8988T (cell line): ENCODE measurements at regions not wholly inside any gene's neighbourhood (a gene's known extent, or its start where the extent isn't known, plus 50 kb on each side); places are given as distances from the start of the nearest gene placed in this dataset.

ENCODE experiments used
- DNase-seq: peaks from one replicate; pipeline ENCODE4 v3.0.0; 2011

DNA sequence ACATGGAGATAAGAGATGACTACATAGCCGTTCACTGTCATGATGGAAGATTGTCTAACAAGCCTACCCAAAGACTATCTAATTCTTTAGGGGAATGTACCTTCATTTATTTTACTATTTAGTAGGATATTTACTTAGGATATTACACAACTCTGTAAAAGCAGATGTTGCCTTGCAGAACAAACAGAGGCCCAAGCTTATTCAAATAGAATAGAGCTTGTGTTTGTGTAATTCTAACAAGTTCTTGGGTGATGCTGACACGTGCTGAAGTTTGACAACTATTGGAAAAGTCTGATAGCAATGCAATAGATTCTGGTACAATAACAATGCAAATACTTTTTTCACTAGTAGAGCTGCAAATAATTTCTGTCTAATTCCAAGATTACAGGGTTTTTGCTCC is 447.6 kb downstream of the TOX3 start:
- no peak for DNase-seq

DNA sequence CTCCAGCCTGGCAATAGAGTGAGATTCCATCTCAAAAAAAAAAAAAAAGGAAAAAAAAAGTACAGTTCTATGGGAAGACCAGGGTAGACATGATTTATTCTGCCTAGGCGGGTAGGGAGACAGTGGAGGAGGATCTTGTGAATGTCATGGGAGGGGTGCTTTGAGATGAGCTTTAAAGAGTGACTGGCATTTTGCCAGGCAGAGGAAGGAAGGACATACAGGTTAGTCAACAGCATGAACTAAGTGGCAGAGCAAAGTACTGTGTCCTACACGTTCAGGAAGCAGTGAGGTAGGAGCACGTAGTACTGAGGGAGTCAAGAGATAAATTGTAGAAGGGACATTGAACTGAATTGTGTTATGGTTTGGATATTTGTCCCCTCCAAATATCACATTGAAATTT is 451.5 kb downstream of the TOX3 start:
- DNase-seq, result no peak

DNA sequence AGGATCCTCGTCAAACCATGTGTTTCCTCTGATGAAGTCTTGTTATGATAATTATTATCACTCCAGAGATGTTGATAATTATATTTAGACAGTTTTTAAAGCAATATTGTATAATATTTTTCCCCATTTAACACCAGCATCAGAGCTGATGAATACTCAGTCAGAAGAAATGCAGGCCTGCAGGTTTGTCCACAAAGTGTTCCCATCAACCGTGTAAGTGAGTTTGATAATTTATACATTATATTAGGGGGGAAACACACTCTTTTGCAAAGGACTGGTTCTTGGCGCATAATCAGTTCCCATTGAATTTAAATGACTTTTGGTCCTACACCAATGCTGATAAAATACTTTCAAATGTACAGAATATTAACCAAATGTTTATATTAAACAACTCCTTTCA is 454.8 kb downstream of the TOX3 start:
- DNase-seq, result no peak

- no peak for DNase-seq
Measured at GRCh38 chr16:52090080-52090479, 456.9 kb downstream of the TOX3 start.

DNA sequence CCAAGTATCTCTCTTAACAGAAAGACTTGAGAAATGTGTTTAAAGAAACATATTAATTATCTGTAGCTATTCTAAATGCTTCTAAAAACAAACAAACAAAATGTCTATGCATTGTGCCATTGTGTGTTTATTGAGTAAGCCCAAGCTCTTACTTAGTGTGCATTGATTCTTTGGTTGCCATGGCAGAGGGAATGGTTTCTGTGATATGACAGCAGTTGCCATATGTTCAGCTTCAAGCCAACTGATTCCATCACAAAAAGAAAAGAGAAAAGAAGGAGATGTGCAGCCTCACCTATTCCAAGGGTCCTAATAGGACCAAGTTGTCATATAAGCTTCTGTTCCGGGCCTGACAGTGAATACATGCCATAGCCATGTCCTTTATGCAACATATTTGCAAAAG is 457.5 kb downstream of the TOX3 start:
- no peak for DNase-seq

GRCh38 chr16:52086901-52087300 is 460.0 kb downstream of the TOX3 start:
- no peak for DNase-seq

DNA sequence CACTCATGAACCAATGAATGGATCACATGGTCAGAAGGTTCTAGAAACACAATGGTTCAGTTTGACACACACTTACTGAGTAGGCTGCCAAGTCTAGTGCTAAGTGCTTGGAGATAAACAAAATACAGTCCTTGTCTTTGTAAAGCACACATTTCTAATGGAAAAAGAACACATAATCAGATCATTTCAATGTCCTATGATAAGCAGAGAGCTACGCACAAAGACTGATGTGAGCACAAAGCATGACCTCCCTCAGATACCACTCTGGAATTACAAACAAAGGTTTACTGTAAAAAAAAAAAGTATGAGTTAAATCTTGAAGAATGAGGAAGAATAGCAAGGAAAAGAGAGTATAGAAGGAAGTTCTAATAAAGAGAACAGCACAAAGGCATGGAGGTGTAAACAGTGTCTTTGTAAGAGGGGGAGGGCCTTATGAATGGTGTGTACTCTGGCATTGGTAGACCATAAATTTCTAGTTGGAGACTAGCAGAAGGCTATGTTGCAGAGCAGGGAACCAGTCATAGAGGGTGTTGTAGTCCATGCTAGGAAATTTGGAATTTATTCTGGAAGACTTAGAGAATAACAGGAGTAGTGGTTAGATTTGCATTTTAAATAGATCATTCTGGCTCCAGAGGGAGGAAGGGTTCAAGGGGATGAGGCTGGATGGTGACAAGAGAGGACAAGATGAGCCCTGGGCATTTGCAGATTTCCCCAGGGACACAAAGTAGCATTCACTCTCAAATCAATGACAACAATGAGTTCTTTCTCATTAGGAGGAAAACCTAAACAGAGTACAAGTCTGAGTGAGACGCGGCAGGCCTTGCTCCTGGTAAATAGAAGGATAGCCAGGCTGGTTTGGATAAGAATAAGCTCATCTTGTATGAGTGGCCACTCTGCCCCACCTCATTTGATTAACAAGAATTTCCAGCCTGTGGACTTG is 468.0 kb downstream of the TOX3 start:
- no peak for DNase-seq

DNA sequence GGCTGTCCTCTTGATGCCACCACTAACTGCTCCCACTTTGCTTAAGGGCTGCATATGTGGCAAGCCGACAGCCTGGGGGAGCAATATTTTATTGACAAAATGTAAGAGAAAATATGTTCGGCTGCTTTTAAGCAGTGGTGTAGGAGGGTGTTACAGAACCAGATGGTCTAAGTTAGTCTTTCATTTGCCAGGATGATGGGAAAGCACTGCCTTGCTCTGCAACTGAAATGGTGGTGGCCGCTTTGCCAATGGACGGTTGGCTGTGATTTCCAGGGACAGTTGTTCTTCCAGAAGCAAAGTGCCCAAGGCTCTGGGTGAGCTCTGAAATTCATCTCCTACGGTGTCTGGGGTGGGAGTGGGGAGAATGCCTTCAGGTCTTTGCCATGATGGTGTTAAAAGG is 469.3 kb downstream of the TOX3 start:
- DNase-seq, result no peak

DNA sequence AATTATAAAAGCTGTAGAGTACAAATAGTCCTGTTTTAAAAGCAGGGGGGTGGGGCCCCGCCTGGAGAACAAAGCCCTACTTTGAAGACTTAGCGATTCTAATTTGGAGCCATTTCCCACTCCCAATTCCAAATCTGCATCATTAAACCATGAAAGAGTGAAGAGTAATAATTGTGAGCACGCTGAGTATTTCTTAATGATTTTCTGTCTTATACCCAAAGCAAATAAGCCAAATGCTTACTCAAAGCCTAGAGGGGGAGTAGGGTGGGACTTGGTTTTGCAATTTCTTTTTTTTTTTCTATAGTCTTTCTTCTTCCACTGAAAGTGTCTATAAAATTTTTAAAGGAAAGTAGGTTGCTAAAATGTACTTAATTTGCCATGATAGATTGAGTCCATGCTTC is 470.1 kb downstream of the TOX3 start:
- no peak for DNase-seq

- DNase-seq, result no peak
Measured at GRCh38 chr16:52076332-52076731, 470.6 kb downstream of the TOX3 start.

DNA sequence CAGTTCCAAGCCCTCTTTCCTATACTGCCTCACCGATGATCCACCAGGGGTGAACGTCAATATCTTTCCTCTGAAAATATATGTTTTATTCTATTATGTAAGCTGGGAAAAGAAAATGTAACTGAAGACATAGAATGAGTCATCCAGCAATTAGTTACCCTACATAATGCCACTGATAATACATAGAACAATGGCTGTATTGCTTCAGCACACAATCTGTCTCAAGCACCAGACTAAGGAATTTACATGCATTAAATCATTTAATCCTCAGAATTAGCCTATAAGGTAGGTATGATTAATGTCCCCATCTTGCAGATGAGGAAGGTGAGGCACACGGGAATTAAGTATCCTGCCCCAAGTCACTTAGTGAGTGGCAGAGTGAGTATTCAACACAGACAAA is 472.8 kb downstream of the TOX3 start:
- no peak for DNase-seq

- DNase-seq, result no peak
Measured at GRCh38 chr16:52073024-52073423, 473.9 kb downstream of the TOX3 start.

- no peak for DNase-seq
Measured at GRCh38 chr16:52071101-52071500, 475.8 kb downstream of the TOX3 start.

- no peak for DNase-seq
Measured at GRCh38 chr16:52070341-52071057, 476.4 kb downstream of the TOX3 start.

DNA sequence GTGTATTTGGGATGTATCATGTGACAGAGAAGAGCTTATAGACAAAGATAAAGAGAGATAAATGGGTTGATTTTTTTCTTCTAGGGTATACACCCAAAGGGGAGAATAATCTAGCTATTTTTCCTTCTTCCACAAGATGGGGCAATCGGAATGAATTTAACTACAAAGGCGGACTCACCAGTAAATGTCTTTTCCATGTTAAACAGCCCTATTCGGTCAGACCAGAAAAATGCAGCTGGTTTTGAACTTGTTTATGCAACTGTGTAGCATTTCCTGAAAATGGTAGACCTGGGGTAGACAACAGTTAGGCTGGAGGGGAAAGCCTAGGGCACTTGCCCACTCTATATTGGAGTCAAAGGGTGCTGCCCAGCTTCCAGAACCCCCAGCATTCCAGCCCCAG is 477.1 kb downstream of the TOX3 start:
- no peak for DNase-seq

DNA sequence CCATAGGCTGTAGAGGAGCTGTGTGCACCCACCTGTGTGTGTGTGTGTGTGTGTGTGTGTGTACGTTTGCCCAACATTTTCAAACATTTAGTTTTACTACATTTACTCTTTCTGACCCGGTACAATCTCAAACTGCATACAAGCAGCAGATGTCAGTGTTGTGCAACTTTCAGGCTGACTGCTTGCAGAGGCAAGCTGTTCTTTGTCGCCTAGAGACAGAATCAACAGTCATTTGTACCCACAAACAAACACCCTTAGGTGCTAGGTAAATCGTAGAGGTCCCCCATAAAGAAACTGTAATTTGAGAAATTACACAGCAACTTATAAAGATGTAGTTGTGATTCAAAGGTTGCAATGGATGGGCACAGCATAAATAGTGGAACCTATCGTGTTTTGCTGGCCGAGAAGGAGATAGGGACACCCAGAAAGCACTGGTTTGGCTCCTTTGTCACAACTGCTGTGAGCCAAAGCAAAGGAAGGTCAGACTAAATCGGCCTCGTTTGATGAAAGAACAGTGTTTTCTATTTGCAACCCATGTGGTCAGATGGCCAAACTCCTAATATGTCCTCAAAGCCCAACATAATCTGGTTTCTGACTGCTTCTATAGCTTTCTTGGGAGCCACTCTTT is 478.4 kb downstream of the TOX3 start:
- no peak for DNase-seq

- DNase-seq, result no peak
Measured at GRCh38 chr16:52066962-52067361, 480.0 kb downstream of the TOX3 start.

GRCh38 chr16:52056259-52056658 is 490.7 kb downstream of the TOX3 start:
- DNase-seq, result no peak

DNA sequence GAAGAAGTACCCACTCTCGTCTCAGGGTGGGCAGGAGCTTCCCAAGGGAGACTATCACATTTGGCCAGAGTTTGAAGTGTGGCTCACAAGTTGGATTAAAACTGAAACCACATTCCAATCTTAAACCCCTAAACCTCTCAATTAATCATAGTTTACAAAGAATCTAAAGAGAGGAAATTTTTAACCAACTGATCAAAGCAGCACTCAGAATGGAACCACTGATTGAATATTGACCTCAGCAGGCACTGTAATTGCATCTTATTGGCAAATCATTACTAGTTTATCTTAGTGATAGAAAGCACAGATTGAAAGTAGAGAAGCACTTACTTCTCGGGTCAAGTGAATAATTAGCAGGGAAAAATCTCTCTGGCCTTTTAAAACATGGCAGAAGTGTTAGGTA is 491.6 kb downstream of the TOX3 start:
- no peak for DNase-seq

DNA sequence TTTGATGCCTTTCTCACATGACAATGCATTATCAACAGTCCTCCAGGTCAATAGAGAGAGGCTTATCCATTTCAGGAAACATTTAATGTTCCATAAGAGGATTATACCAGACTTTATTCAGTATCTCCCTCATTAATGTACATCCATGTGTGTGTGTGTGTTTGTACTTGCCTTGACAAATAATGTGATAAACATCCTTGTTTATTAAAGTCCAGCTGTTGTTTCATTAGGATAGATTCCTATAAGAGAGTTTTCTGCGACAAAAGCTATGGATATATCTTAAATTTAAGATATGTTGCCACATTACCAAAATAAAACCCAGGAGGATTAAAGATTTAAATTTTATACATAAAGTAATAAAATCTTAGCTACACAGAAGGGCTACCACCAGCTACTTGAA is 492.6 kb downstream of the TOX3 start:
- no peak for DNase-seq

GRCh38 chr16:52052818-52053217 is 494.1 kb downstream of the TOX3 start:
- no peak for DNase-seq

DNA sequence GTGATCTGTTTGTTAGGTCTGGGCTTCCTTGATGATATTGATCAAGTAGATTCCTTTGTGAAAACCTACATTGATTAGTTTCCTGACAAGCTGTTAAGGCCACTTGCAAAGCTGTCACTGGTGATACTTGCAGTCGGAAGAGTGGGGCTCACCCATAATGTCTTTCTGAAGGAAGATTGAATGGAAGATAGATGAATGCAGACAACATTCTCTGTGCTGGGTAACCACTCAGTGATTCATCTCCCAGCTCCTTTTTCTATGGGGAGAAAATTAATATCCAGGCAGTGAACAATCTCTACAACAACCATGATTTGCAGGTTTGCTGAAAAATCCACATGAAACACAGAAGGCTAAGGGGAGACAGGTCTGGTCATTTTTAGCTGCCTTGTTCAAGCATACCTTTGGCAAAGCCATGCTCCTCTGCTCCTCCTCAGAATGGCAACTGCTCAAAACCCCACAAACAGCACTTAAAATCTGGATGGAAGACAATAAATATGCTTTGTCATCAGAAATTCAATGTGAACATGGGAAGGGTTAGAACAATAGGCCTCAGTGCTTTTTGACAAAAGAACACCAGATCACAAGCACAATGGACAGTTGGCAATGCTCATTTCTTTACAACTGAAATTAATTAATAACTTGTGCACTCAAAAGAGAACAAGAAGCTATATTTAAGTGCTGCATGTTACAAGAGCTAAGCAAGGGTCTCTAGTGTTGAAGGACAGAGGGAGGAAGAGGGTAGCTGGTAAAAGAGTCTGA is 495.4 kb downstream of the TOX3 start:
- DNase-seq, result no peak

DNA sequence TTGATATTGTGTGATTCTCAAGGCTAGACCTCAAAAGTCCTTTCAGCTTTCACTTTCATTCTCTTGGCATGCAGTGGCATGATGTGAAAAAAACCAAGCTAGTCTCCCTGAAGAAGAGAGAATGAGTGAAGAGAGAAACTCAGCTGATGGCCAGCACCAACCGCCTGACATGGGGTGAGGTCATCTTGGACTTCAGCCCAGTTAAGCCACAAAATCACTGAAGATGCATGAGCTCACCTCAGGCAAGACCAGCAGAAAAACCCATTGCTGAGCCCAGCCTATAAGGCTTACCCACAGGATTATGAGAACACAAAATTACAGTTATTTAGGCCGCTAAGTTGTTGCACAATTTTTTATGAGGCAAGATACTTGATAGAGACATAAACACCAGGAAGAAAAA is 496.5 kb downstream of the TOX3 start:
- no peak for DNase-seq
